ENCODE measurements at regions not wholly inside any gene's neighbourhood (a gene's known extent, or its start where the extent isn't known, plus 50 kb on each side); places are given as distances from the start of the nearest gene placed in this dataset.
"Not testable (repeated sequence)": the region's sequence is repeated elsewhere in the genome, so short reads cannot be mapped to it uniquely, and the experiment has no call there.

DNA sequence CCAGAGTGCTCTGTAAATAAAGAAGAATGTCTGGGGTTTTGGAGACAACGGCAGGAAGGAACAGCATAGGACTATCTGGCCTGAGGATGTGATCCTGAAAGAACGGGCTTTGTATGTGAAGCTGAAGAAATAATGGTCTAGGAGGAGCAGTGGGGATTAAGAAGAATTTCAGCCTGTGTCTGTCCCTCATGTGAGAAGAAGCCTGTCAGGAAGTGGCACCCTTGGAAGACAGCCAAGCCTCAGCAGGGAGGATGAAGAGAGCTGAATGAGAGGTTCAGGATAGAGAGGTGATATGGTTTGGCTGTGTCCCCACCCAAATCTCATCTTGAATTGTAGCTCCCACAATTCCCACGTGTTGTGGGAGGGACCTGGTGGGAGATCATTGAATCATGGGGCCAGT, 56.9 kb upstream of the TCL1A start:
- TF ChIP-seq CTCF (IDR thresholded peaks at IDR 0.05; ENCODE audit: low read length, missing control alignments): no peak
- DNase-seq (ENCODE audit: low read depth): no peak
- H3K4me3 ChIP-seq (replicated peaks; ENCODE audit: low read depth, low read length): no peak overlapping the region

DNA sequence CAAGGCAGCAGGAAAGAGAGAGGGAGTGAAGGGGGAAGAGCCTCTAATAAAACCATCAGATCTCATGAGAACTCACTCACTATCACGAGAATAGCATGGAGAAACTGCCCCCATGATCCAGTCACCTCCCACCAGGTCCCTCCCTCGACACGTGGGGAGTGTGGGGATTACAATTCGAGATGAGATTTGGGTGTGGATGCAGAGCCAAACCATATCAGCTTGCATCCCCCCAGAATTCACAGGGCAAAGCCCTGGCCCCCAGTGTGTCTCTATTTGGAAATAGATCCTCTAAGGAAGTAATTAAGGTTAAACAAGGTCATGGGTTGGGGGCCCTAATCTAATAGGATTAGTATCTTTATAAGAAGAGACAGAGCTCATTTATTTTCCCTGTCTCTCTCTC, 56.1 kb upstream of the TCL1A start:
- no peak overlapping the region for H3K4me3 ChIP-seq (replicated peaks; ENCODE audit: low read depth, low read length)
- DNase-seq (ENCODE audit: low read depth): no peak
- TF ChIP-seq CTCF (IDR thresholded peaks at IDR 0.05; ENCODE audit: low read length, missing control alignments): no peak

DNA sequence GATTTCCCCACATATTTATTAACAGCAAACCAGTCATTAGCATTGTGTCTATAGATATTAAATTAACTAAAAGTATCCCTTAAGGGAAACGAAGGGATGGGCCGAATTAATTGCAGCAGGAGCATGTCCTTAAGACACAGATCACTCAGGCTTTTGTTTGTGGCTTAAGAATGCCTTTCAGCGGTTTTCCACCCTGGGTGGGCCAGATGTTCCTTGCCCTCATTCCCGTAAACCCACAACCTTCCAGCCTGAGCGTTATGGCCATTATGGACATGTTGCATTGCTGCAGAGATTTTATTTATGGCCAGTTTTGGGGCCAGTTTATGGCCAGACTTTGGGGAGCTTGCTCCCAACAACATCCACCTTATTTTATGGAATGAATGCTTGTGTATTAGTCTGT, 55.5 kb upstream of the TCL1A start:
- DNase-seq (ENCODE audit: low read depth): not testable (repeated sequence)

DNA sequence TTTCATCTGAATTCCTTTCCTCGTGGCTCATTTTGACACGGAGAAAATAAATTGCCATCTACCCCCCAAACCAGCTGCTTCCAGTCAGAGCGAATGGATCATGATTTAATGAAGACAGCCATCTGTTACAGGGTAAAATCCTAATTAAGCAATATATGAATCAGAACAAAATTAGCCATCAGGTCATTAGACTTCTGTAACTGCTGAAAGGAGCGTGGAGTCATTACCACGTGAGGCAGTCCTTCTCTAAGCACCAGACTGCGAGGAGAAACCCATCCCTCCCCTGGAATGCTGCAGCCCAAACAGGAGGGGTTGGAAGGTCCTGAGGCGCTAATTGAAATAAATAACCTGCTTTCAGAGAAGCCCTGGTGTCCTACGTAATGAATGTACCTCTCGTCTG, 51.1 kb upstream of the TCL1A start:
- DNase-seq (ENCODE audit: low read depth): no peak
- TF ChIP-seq CTCF (IDR thresholded peaks at IDR 0.05; ENCODE audit: low read length, missing control alignments): no peak
- no peak overlapping the region for H3K4me3 ChIP-seq (replicated peaks; ENCODE audit: low read depth, low read length)

More for the DNA sequence above, 55.5 kb upstream of the TCL1A start:
- not testable (repeated sequence) for H3K4me3 ChIP-seq (replicated peaks; ENCODE audit: low read depth, low read length)

- no peak for TF ChIP-seq CTCF (IDR thresholded peaks at IDR 0.05; ENCODE audit: low read length, missing control alignments)
- DNase-seq (ENCODE audit: low read depth): no peak
- H3K4me3 ChIP-seq (replicated peaks; ENCODE audit: low read depth, low read length): no peak overlapping the region
These were observed 50.0 kb upstream of the TCL1A start for GRCh38 chr14:95763875-95764274.
